ENCODE measurements at regions not wholly inside any gene's neighbourhood (a gene's known extent, or its start where the extent isn't known, plus 50 kb on each side); places are given as distances from the start of the nearest gene placed in this dataset.

- DNase-seq (ENCODE audit: low read depth, low spot score) (no peak), FAIRE-seq (no peak)
- POLR2A ChIA-PET: no interaction called here
- H3K36me3 ChIP-seq (ENCODE audit: control insufficient read depth in 2 of 2, extremely low read depth in 1 of 2, insufficient read depth in 2 of 2, low read length in 2 of 2): no peaks in the 10 kb centered on the region
- H3K4me1 ChIP-seq (ENCODE audit: control insufficient read depth, extremely low read depth, insufficient read depth, low read length): no peaks in the 10 kb centered on the region
- no peak for TF ChIP-seq POLR2AphosphoS5 (IDR thresholded peaks at IDR 0.05; ENCODE audit: insufficient read depth, low read depth, low read length)
- TF ChIP-seq JUN (IDR thresholded peaks at IDR 0.05; ENCODE audit: borderline replicate concordance, insufficient read depth, insufficient read length, low read depth): no peak
- TF ChIP-seq FOS (IDR thresholded peaks at IDR 0.05; ENCODE audit: borderline replicate concordance, insufficient read depth, low read length): no peak
- TF ChIP-seq EZH2 (IDR thresholded peaks at IDR 0.05; ENCODE audit: borderline replicate concordance, low read depth, low read length, severe bottlenecking): no peak
- no peak for TF ChIP-seq MAX (IDR thresholded peaks at IDR 0.05; ENCODE audit: insufficient read depth, insufficient read length)
- TF ChIP-seq POLR2A (IDR thresholded peaks at IDR 0.05; ENCODE audit: low read depth, low read length): no peak
- TF ChIP-seq GATA2 (IDR thresholded peaks at IDR 0.05; ENCODE audit: insufficient read depth, insufficient read length, low read depth, low read length): no peak
- TF ChIP-seq MYC (IDR thresholded peaks at IDR 0.05; ENCODE audit: low read depth, low read length): no peak
- no peak for TF ChIP-seq CTCF (IDR thresholded peaks at IDR 0.05; ENCODE audit: extremely low read depth in 1 of 2, insufficient read depth in 1 of 2, low read depth in 1 of 2, low read length in 2 of 2)
- H3K4me2 ChIP-seq (ENCODE audit: insufficient read depth, low read length): no peak overlapping the region
- H2AFZ ChIP-seq (ENCODE audit: low read depth, low read length): no peak overlapping the region
- H4K20me1 ChIP-seq (replicated peaks; ENCODE audit: control insufficient read depth, extremely low read depth, insufficient read depth, low read length): no peaks in the 10 kb centered on the region
- intact Hi-C loops (cut with micrococcal nuclease): no loop called here
- CTCF ChIA-PET: no interaction called here
- no peak overlapping the region for H3K4me3 ChIP-seq (replicated peaks in 1 of 3; ENCODE audit: insufficient read depth in 1 of 3, low read depth in 1 of 3, low read length in 3 of 3)
- H3K9me3 ChIP-seq (replicated peaks; ENCODE audit: control insufficient read depth, insufficient read depth, low read length): no peaks in the 10 kb centered on the region
- H3K79me2 ChIP-seq (ENCODE audit: control insufficient read depth, insufficient read depth, low read length): no peaks in the 10 kb centered on the region
- H3K27ac ChIP-seq (ENCODE audit: insufficient read depth, low read depth, low read length): no peak overlapping the region
- no peaks in the 10 kb centered on the region for H3K9me1 ChIP-seq (replicated peaks; ENCODE audit: control insufficient read depth, extremely low read depth, insufficient read depth, low read length)
- no peaks in the 10 kb centered on the region for H3K27me3 ChIP-seq (ENCODE audit: control insufficient read depth in 2 of 2, insufficient read depth in 2 of 2, low read length in 2 of 2)
- H3K9ac ChIP-seq (replicated peaks; ENCODE audit: extremely low read depth, insufficient read depth, low read length): no peak overlapping the region
- dilution Hi-C loops (cut with MboI; ENCODE audit: extremely low pct_ligation_motif_present, low sequenced_read_pairs): no loop called here
- no TSS peak for BruUV-seq (replicated peaks)
These were observed 127.8 kb downstream of the OSR1 start for GRCh38 chr2:19230626-19231025.

Measured in endothelial cell of umbilical vein (primary cell).